NCI-H82 (cell line): ENCODE measurements at regions not wholly inside any gene's neighbourhood (a gene's known extent, or its start where the extent isn't known, plus 50 kb on each side); places are given as distances from the start of the nearest gene placed in this dataset.

ENCODE experiments used
- DNase-seq: peaks from one replicate; lab custom pipeline; 2025; lab: John Stamatoyannopoulos, UW

GRCh38 chr10:128281861-128282260 is 155.6 kb upstream of the MKI67 start:
- no peak for DNase-seq

GRCh38 chr10:128286141-128286761 is 160.0 kb upstream of the MKI67 start:
- DNase-seq: no peak

- DNase-seq: no peak
These were observed 160.7 kb upstream of the MKI67 start for GRCh38 chr10:128286762-128287500.

- DNase-seq: no peak
These were observed 161.7 kb upstream of the MKI67 start for GRCh38 chr10:128287921-128288320.

- DNase-seq: no peak
These were observed 163.4 kb upstream of the MKI67 start for GRCh38 chr10:128289621-128290020.

GRCh38 chr10:128295003-128295402 is 168.8 kb upstream of the MKI67 start:
- DNase-seq: no peak

GRCh38 chr10:128296253-128297007 is 170.2 kb upstream of the MKI67 start:
- DNase-seq: no peak

GRCh38 chr10:128297709-128298378 is 171.6 kb upstream of the MKI67 start:
- no peak for DNase-seq

GRCh38 chr10:128298587-128298986 is 172.4 kb upstream of the MKI67 start:
- DNase-seq: no peak

- no peak for DNase-seq
These were observed 174.1 kb upstream of the MKI67 start for GRCh38 chr10:128300290-128300824.

GRCh38 chr10:128301051-128301450 is 174.8 kb upstream of the MKI67 start:
- no peak for DNase-seq

- DNase-seq: no peak
These were observed 176.6 kb upstream of the MKI67 start for GRCh38 chr10:128302808-128303207.

- DNase-seq: no peak
These were observed 178.0 kb upstream of the MKI67 start for GRCh38 chr10:128304271-128304670.

GRCh38 chr10:128305601-128306345 is 179.6 kb upstream of the MKI67 start:
- DNase-seq: no peak

GRCh38 chr10:128306535-128306934 is 180.3 kb upstream of the MKI67 start:
- no peak for DNase-seq

GRCh38 chr10:128306966-128307365 is 180.7 kb upstream of the MKI67 start:
- DNase-seq: no peak

GRCh38 chr10:128307820-128308219 is 181.6 kb upstream of the MKI67 start:
- no peak for DNase-seq

GRCh38 chr10:128310971-128311658 is 184.9 kb upstream of the MKI67 start:
- DNase-seq: no peak

GRCh38 chr10:128312250-128312649 is 186.0 kb upstream of the MKI67 start:
- no peak for DNase-seq

GRCh38 chr10:128314686-128315085 is 188.5 kb upstream of the MKI67 start:
- DNase-seq: no peak
